ENCODE measurements at regions not wholly inside any gene's neighbourhood (a gene's known extent, or its start where the extent isn't known, plus 50 kb on each side); places are given as distances from the start of the nearest gene placed in this dataset.
A peak's percentile ranks its signal among the peaks of the same experiment; 100 is the strongest.

DNA sequence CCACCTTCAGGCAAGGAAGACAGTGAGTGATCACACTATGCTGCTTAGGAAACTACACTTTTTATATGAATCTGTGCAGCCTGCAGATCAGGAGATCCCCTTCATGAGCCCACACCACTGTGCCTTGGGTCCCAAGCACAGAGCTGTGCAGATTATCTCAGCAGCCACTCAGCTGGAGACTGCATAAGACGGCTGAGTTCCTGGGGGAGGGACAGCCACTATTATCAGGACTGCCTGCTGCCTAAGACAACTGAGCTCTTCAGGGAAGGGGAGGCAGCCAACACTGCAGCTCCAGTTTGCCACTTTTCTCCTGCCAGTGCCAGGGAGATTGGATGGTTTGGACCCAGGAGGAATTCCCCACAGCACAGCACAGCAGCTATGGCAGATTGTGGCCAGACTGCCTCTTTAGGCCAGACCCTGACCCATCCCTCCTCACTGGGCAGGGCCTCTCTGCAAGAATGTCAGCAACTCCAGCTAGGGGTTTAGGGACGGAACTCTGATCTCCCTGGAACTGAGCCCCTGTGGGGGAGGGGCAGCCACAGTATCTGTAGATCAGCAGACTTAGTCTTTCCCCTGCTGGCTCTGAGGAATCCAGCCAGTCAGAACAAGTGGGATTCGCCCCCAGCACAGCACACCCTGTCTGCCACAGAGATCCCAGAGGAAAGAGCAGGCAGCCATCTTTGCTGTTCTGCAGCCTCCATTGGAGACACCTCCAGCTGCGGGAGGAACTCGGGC lies 141.3 kb downstream of the KLHL28 start:
- no peak overlapping the region for H3K27ac Mint-ChIP-seq
- no peak for TF ChIP-seq CTCF (IDR thresholded peaks at IDR 0.05; ENCODE audit: unreplicated experiment in 3 of 3)
- H3K9me3 Mint-ChIP-seq, result peaks cover 24% of the 10 kb centered on the region
- peaks cover 9% of the 10 kb centered on the region for H3K36me3 Mint-ChIP-seq (ENCODE audit: low read depth)
- no peaks in the 10 kb centered on the region for H3K4me1 Mint-ChIP-seq
- no peaks in the 10 kb centered on the region for H3K27me3 Mint-ChIP-seq (ENCODE audit: low read depth)
- H3K4me3 Mint-ChIP-seq, result no peak overlapping the region

- Mint-ChIP-seq H3K4me1 (no peaks in the 10 kb centered on the region), H3K36me3 (ENCODE audit: low read depth) (no peaks in the 10 kb centered on the region), H3K27ac (no peak overlapping the region), H3K9me3 (no peaks in the 10 kb centered on the region), H3K4me3 (no peak overlapping the region), H3K27me3 (ENCODE audit: low read depth) (no peaks in the 10 kb centered on the region)
- TF ChIP-seq CTCF (IDR thresholded peaks at IDR 0.05; ENCODE audit: unreplicated experiment in 3 of 3), result no peak
Measured at GRCh38 chr14:44814196-44814595, 147.6 kb downstream of the KLHL28 start.

DNA sequence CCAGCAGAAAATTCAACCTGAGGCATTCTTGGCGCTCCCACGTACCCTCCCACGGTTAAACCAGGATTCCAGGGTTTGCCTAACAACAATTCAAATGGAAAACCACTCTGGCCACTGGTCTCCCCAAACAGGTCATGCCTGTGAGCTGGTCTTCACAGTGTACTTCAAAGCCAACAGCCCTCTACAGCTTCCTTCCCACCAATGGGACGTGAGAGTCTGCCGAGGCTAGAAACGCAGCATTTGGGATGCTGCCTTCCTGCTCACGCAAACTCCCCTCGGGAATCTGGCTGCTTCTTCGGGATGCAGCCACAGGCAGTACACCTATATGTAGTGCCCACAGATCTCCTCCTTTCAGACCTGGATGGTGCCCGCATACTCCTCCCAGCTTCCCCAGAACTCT lies 149.1 kb downstream of the KLHL28 start:
- H3K9me3 Mint-ChIP-seq, result no peaks in the 10 kb centered on the region
- no peaks in the 10 kb centered on the region for H3K4me1 Mint-ChIP-seq
- no peaks in the 10 kb centered on the region for H3K36me3 Mint-ChIP-seq (ENCODE audit: low read depth)
- H3K27ac Mint-ChIP-seq, result no peak overlapping the region
- no peak overlapping the region for H3K4me3 Mint-ChIP-seq
- TF ChIP-seq CTCF (IDR thresholded peaks at IDR 0.05; ENCODE audit: unreplicated experiment in 3 of 3), result no peak
- H3K27me3 Mint-ChIP-seq (ENCODE audit: low read depth), result no peaks in the 10 kb centered on the region

GRCh38 chr14:44804391-44804790 lies 157.4 kb downstream of the KLHL28 start:
- Mint-ChIP-seq H3K9me3 (peaks cover 5% of the 10 kb centered on the region), H3K4me3 (no peak overlapping the region), H3K27me3 (ENCODE audit: low read depth) (no peaks in the 10 kb centered on the region), H3K27ac (no peak overlapping the region), H3K36me3 (ENCODE audit: low read depth) (no peaks in the 10 kb centered on the region), H3K4me1 (peaks cover 5% of the 10 kb centered on the region)
- TF ChIP-seq CTCF (IDR thresholded peaks at IDR 0.05; ENCODE audit: unreplicated experiment in 3 of 3), result no peak

- H3K27me3 Mint-ChIP-seq (ENCODE audit: low read depth), result no peaks in the 10 kb centered on the region
- H3K27ac Mint-ChIP-seq, result no peak overlapping the region
- H3K9me3 Mint-ChIP-seq, result peaks cover 8% of the 10 kb centered on the region
- H3K4me3 Mint-ChIP-seq, result no peak overlapping the region
- H3K36me3 Mint-ChIP-seq (ENCODE audit: low read depth), result no peaks in the 10 kb centered on the region
- peaks cover 5% of the 10 kb centered on the region for H3K4me1 Mint-ChIP-seq
- peak; percentile 74 to 84 (median 77) for TF ChIP-seq CTCF (IDR thresholded peaks at IDR 0.05; ENCODE audit: unreplicated experiment in 3 of 3)
Measured at GRCh38 chr14:44803239-44803905, 158.4 kb downstream of the KLHL28 start.

Measured in nephron (organoid).